HCT116 (cell line): ENCODE measurements at regions not wholly inside any gene's neighbourhood (a gene's known extent, or its start where the extent isn't known, plus 50 kb on each side); places are given as distances from the start of the nearest gene placed in this dataset.

Source experiments
- ATAC-seq: fragments of 200-7000 bp; cut with Tn5 transposase; 2 replicates; pipeline ENCODE4 v1.9.1; 2020; ENCODE audit warnings: mild to moderate bottlenecking, moderate library complexity
- BruUV-seq: library from RNA; stranded (reverse); fragments of 400-500 nt; replicated peaks from 2 replicates; lab custom pipeline; 2021; lab: Mats Ljungman, UMichigan
- CTCF ChIA-PET: fragments of 300-600 bp; sonication (Branson Sonifier 250); formaldehyde crosslinking; loops from one replicate; lab custom pipeline; 2021; ENCODE audit warnings: antibody characterized with exemption; lab: Charles Lee
- POLR2A ChIA-PET: fragments of 300-600, 350-600 bp; sonication (Branson Sonifier 250); formaldehyde crosslinking; loops from one replicate; lab custom pipeline; 2021; ENCODE audit warnings: antibody characterized with exemption; lab: Charles Lee
- RAD21 ChIA-PET, 2 experiments: fragments of 300-600 bp; sonication (Branson Sonifier 250); formaldehyde crosslinking; loops; one replicate each; lab custom pipeline; 2023; ENCODE audit warnings: low total read pairs in 2 of 2; ENCODE audit not compliant: uncharacterized antibody in 2 of 2, unreplicated experiment in 2 of 2, low non-redundant PET in 1 of 2; lab: Charles Lee
- DNase-seq: peaks from one replicate; pipeline ENCODE4 v3.0.0-alpha.2; 2010; ENCODE audit warnings: low read depth, low spot score
- H2AFZ ChIP-seq: fragments of 200-600 bp; shearing (Covaris generic), sonication (generic); 2 replicates; pipeline ENCODE4 v1.6.1; 2017; ENCODE audit warnings: low read depth, mixed run types, mixed read lengths, antibody characterized with exemption, low read length; ENCODE audit not compliant: poor library complexity, severe bottlenecking
- H3K27ac ChIP-seq: 2 replicates; pipeline ENCODE4 v1.5.1; 2012; ENCODE audit warnings: low read depth, low read length
- H3K27me3 ChIP-seq: fragments of 200-600 bp; sonication (generic); 2 replicates; pipeline ENCODE4 v1.6.1; 2016; ENCODE audit warnings: mixed run types, low read length, mixed read lengths; ENCODE audit not compliant: insufficient read depth
- H3K36me3 ChIP-seq, 2 experiments: fragments of 200-500 bp in 1 of 2; fragments of 200-600 bp in 1 of 2; sonication (Bioruptor generic) in 1 of 2; sonication (generic) in 1 of 2; 2 replicates each; pipeline versions ENCODE4 v1.5.1 to v1.6.1; 2014 to 2016; ENCODE audit warnings: low read length in 2 of 2, inconsistent platforms in 1 of 2, mixed read lengths in 1 of 2, mixed run types in 1 of 2; ENCODE audit not compliant: insufficient read depth in 2 of 2, control insufficient read depth in 1 of 2
- H3K4me1 ChIP-seq, 2 experiments: fragments of 200-600 bp in 1 of 2; sonication (generic) in 1 of 2; 2 replicates each; pipeline versions ENCODE4 v1.5.1 to v1.6.1; 2012 to 2017; ENCODE audit warnings: low read length in 2 of 2, inconsistent platforms in 1 of 2, mild to moderate bottlenecking in 1 of 2, mixed read lengths in 1 of 2, mixed run types in 1 of 2, moderate library complexity in 1 of 2; ENCODE audit not compliant: insufficient read depth in 2 of 2, control insufficient read depth in 1 of 2
- H3K4me2 ChIP-seq: fragments of 200-600 bp; sonication (generic); 2 replicates; pipeline ENCODE4 v1.6.1; 2017; ENCODE audit warnings: mixed run types, low read length, mixed read lengths
- H3K4me3 ChIP-seq, 2 experiments: fragments of 200-600 bp in 1 of 2; sonication (generic) in 1 of 2; replicated peaks in 1 of 2; 2 replicates each; pipeline ENCODE4 v1.5.1; 2011 to 2016; ENCODE audit warnings: low read length in 2 of 2, control low read depth in 1 of 2, low read depth in 1 of 2, mild to moderate bottlenecking in 1 of 2, mixed read lengths in 1 of 2, mixed run types in 1 of 2
- H3K79me2 ChIP-seq: fragments of 200-600 bp; sonication (generic); 2 replicates; pipeline ENCODE4 v1.6.1; 2017; ENCODE audit warnings: mild to moderate bottlenecking, mixed run types, low read length, moderate library complexity, mixed read lengths; ENCODE audit not compliant: insufficient read depth
- H3K9ac ChIP-seq: fragments of 200-600 bp; sonication (generic); 2 replicates; pipeline ENCODE4 v1.6.1; 2016; ENCODE audit warnings: low read length, mixed read lengths
- H3K9me2 ChIP-seq: fragments of 200-600 bp; sonication (generic), shearing (Covaris generic); 2 replicates; pipeline ENCODE4 v1.6.1; 2017; ENCODE audit warnings: mixed run types, mild to moderate bottlenecking, moderate library complexity; ENCODE audit not compliant: insufficient read depth
- H3K9me3 ChIP-seq, 2 experiments: fragments of 200-500 bp in 1 of 2; fragments of 200-600 bp in 1 of 2; sonication (Bioruptor generic) in 1 of 2; sonication (generic) in 1 of 2; 2 replicates each; pipeline ENCODE4 v1.6.1; 2014 to 2017; ENCODE audit warnings: low read length in 2 of 2, mixed read lengths in 2 of 2, inconsistent platforms in 1 of 2, low read depth in 1 of 2, mild to moderate bottlenecking in 1 of 2, mixed run types in 1 of 2, moderate library complexity in 1 of 2; ENCODE audit not compliant: control insufficient read depth in 1 of 2, insufficient read depth in 1 of 2
- H4K20me1 ChIP-seq: fragments of 200-600 bp; sonication (generic), shearing (Covaris generic); 2 replicates; pipeline ENCODE4 v1.6.1; 2017; ENCODE audit warnings: mixed run types, mild to moderate bottlenecking, moderate library complexity; ENCODE audit not compliant: insufficient read depth
- EGR1 ChIP-seq: IDR thresholded peaks from 2 replicates; pipeline ENCODE4 v1.6.1; 2012; ENCODE audit warnings: low read depth
- FOSL1 ChIP-seq: IDR thresholded peaks from 2 replicates; pipeline ENCODE4 v1.6.1; 2012; ENCODE audit warnings: low read depth
- MAX ChIP-seq: IDR thresholded peaks from 2 replicates; pipeline ENCODE4 v1.6.1; 2012
- POLR2A ChIP-seq: IDR thresholded peaks from 2 replicates; pipeline ENCODE4 v1.7.0; 2011; ENCODE audit warnings: borderline replicate concordance; ENCODE audit not compliant: insufficient read depth, insufficient read length; ENCODE audit errors: extremely low read depth
- POLR2AphosphoS5 ChIP-seq: IDR thresholded peaks from 2 replicates; pipeline ENCODE4 v1.6.1; 2011; ENCODE audit warnings: mild to moderate bottlenecking, low read depth, low read length, moderate library complexity
- RAD21 ChIP-seq: IDR thresholded peaks from 2 replicates; pipeline ENCODE4 v1.6.1; 2012; ENCODE audit warnings: low read depth, mild to moderate bottlenecking
- SIN3A ChIP-seq: IDR thresholded peaks from 2 replicates; pipeline ENCODE4 v1.6.1; 2012; ENCODE audit warnings: low read depth
- ZBTB33 ChIP-seq: IDR thresholded peaks from 2 replicates; pipeline ENCODE4 v1.6.1; 2011; ENCODE audit warnings: mild to moderate bottlenecking, low read length, moderate library complexity; ENCODE audit not compliant: insufficient replicate concordance; ENCODE audit errors: extremely low read depth
- ZFX ChIP-seq: fragments of 450-650 bp; IDR thresholded peaks from 2 replicates; pipeline ENCODE4 v1.6.1; 2017
- intact Hi-C: fragments of 100-400 bp; cut with micrococcal nuclease; formaldehyde crosslinking; loops from 2 replicates; pipeline ENCODE4 v1.10.0; 2022

GRCh38 chr12:127596891-127597290, 670.1 kb upstream of the TMEM132C start:
- Histone ChIP-seq H3K4me1 (no peaks in the 10 kb centered on the region), H3K4me2 (no peak overlapping the region), H2AFZ (no peak overlapping the region), H3K9me2 (no peaks in the 10 kb centered on the region), H3K4me3 (no peak overlapping the region), H3K9ac (no peak overlapping the region), H3K9me3 (peaks cover 5 to 11% of the 10 kb centered on the region in 2 experiments; a peak in 2 of 4 replicates), H3K36me3 (no peaks in the 10 kb centered on the region), H3K79me2 (no peaks in the 10 kb centered on the region), H4K20me1 (no peaks in the 10 kb centered on the region), H3K27me3 (no peaks in the 10 kb centered on the region), H3K27ac (no peak overlapping the region)
- intact Hi-C loops = no loop called here
- DNase-seq (no peak), ATAC-seq (no peak)
- RAD21 ChIA-PET = no interaction called here
- no peak for TF ChIP-seq MAX
- no peak for TF ChIP-seq EGR1
- no peak for TF ChIP-seq POLR2A
- TF ChIP-seq ZFX = no peak
- TF ChIP-seq ZBTB33 = no peak
- TF ChIP-seq SIN3A = no peak
- no peak for TF ChIP-seq POLR2AphosphoS5
- no peak for TF ChIP-seq FOSL1
- no TSS peak for BruUV-seq
- CTCF ChIA-PET = no interaction called here
- POLR2A ChIA-PET = no interaction called here

- Histone ChIP-seq H3K27me3 (no peaks in the 10 kb centered on the region), H3K9me3 (peaks cover 5 to 11% of the 10 kb centered on the region in 2 experiments; a peak in 2 of 4 replicates), H3K9me2 (no peaks in the 10 kb centered on the region), H4K20me1 (no peaks in the 10 kb centered on the region), H3K4me2 (no peak overlapping the region), H3K4me1 (no peaks in the 10 kb centered on the region), H3K36me3 (no peaks in the 10 kb centered on the region), H3K4me3 (no peak overlapping the region), H3K79me2 (no peaks in the 10 kb centered on the region), H3K27ac (no peak overlapping the region), H2AFZ (no peak overlapping the region), H3K9ac (no peak overlapping the region)
- DNase-seq = no peak
- POLR2A ChIA-PET = no interaction called here
- CTCF ChIA-PET = no interaction called here
- RAD21 ChIA-PET = no interaction called here
- ATAC-seq = no peak
- BruUV-seq = no TSS peak
- no peak for TF ChIP-seq RAD21
- TF ChIP-seq POLR2AphosphoS5 = no peak
- intact Hi-C loops = no loop called here
Measured at GRCh38 chr12:127599436-127599835, 667.5 kb upstream of the TMEM132C start.
